ENCODE measurements at regions not wholly inside any gene's neighbourhood (a gene's known extent, or its start where the extent isn't known, plus 50 kb on each side); places are given as distances from the start of the nearest gene placed in this dataset.

- no peaks in the 10 kb centered on the region for H3K36me3 ChIP-seq (ENCODE audit: insufficient read depth)
- Mint-ChIP-seq H3K9me3 (no peaks in the 10 kb centered on the region), H3K27ac (no peak overlapping the region), H3K4me3 (no peak overlapping the region), H3K36me3 (ENCODE audit: low read depth) (no peaks in the 10 kb centered on the region), H3K4me1 (no peaks in the 10 kb centered on the region), H3K27me3 (ENCODE audit: insufficient read depth, low read depth, poor library complexity) (peaks cover 7% of the 10 kb centered on the region)
- no peaks in the 10 kb centered on the region for H3F3A ChIP-seq (replicated peaks; ENCODE audit: low read depth)
- no peak overlapping the region for H3K27ac ChIP-seq (ENCODE audit: low read depth)
- no peaks in the 10 kb centered on the region for H3K27me3 ChIP-seq (ENCODE audit: insufficient read depth)
- ATAC-seq, result no peak
- TF ChIP-seq JUNB (IDR thresholded peaks at IDR 0.05; ENCODE audit: unreplicated experiment) (no peak), POLR2AphosphoS5 (IDR thresholded peaks at IDR 0.05; ENCODE audit: low read depth) (no peak), EZH2phosphoT487 (IDR thresholded peaks at IDR 0.05; ENCODE audit: unreplicated experiment) (no peak), NANOG (IDR thresholded peaks at IDR 0.05; ENCODE audit: borderline replicate concordance) (no peak), ZNF114 (CRISPR knock-in tag; IDR thresholded peaks at IDR 0.05) (no peak), ZNF331 (CRISPR knock-in tag; IDR thresholded peaks at IDR 0.05; ENCODE audit: low read depth) (no peak)
- TF ChIP-seq, protein P1, sequence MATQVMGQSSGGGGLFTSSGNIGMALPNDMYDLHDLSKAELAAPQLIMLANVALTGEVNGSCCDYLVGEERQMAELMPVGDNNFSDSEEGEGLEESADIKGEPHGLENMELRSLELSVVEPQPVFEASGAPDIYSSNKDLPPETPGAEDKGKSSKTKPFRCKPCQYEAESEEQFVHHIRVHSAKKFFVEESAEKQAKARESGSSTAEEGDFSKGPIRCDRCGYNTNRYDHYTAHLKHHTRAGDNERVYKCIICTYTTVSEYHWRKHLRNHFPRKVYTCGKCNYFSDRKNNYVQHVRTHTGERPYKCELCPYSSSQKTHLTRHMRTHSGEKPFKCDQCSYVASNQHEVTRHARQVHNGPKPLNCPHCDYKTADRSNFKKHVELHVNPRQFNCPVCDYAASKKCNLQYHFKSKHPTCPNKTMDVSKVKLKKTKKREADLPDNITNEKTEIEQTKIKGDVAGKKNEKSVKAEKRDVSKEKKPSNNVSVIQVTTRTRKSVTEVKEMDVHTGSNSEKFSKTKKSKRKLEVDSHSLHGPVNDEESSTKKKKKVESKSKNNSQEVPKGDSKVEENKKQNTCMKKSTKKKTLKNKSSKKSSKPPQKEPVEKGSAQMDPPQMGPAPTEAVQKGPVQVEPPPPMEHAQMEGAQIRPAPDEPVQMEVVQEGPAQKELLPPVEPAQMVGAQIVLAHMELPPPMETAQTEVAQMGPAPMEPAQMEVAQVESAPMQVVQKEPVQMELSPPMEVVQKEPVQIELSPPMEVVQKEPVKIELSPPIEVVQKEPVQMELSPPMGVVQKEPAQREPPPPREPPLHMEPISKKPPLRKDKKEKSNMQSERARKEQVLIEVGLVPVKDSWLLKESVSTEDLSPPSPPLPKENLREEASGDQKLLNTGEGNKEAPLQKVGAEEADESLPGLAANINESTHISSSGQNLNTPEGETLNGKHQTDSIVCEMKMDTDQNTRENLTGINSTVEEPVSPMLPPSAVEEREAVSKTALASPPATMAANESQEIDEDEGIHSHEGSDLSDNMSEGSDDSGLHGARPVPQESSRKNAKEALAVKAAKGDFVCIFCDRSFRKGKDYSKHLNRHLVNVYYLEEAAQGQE (IDR thresholded peaks at IDR 0.05; ENCODE audit: unreplicated experiment), result no peak
- no peak overlapping the region for H2AFZ ChIP-seq
- H3K9me2 ChIP-seq (ENCODE audit: insufficient read depth), result peaks cover 4% of the 10 kb centered on the region; the same call in 1 of the 2 replicates
- no peaks in the 10 kb centered on the region for H4K20me1 ChIP-seq (replicated peaks; ENCODE audit: insufficient read depth)
- H3K4me3 ChIP-seq, result no peak overlapping the region
- H3K4me1 ChIP-seq (ENCODE audit: insufficient read depth), result no peaks in the 10 kb centered on the region
- no peak overlapping the region for H3K4me2 ChIP-seq
- no peak for DNase-seq (ENCODE audit: low spot score)
- no peaks in the 10 kb centered on the region for H3K79me2 ChIP-seq (replicated peaks; ENCODE audit: insufficient read depth)
These were observed 203.9 kb downstream of the SMAD2 start for GRCh38 chr18:47726550-47726949.

DNA sequence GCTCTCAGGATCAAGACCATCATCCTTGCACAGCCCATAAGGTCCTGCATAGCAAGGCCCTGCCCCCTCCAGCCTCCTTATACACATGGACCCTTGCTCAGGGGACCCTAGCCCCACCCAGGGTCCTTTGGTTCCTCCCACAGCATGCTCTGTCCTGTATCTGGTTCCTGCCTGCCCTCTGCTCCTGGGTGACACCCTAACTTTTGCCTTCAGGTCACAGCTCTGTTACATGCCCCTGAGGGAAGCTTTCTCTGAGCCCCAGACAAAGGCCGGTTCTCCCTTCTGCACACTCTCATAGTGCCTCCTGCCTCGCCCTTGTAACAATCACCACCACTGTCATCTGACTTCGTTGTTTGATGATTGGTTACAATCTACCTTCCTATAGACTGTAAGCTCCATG is 204.8 kb downstream of the SMAD2 start:
- Histone ChIP-seq H2AFZ (no peak overlapping the region), H3K9me2 (ENCODE audit: insufficient read depth) (peaks cover 4% of the 10 kb centered on the region; the same call in 1 of the 2 replicates), H3F3A (replicated peaks; ENCODE audit: low read depth) (no peaks in the 10 kb centered on the region), H3K27me3 (ENCODE audit: insufficient read depth) (no peaks in the 10 kb centered on the region), H3K4me3 (no peak overlapping the region), H4K20me1 (replicated peaks; ENCODE audit: insufficient read depth) (no peaks in the 10 kb centered on the region), H3K4me2 (no peak overlapping the region), H3K36me3 (ENCODE audit: insufficient read depth) (no peaks in the 10 kb centered on the region), H3K4me1 (ENCODE audit: insufficient read depth) (no peaks in the 10 kb centered on the region), H3K27ac (ENCODE audit: low read depth) (no peak overlapping the region), H3K79me2 (replicated peaks; ENCODE audit: insufficient read depth) (no peaks in the 10 kb centered on the region)
- Mint-ChIP-seq H3K4me1 (no peaks in the 10 kb centered on the region), H3K9me3 (no peaks in the 10 kb centered on the region), H3K27me3 (ENCODE audit: insufficient read depth, low read depth, poor library complexity) (peaks cover 7% of the 10 kb centered on the region), H3K36me3 (ENCODE audit: low read depth) (no peaks in the 10 kb centered on the region), H3K4me3 (no peak overlapping the region), H3K27ac (no peak overlapping the region)
- DNase-seq (ENCODE audit: low spot score), result no peak
- no peak for TF ChIP-seq CTCF (conservative IDR thresholded peaks at IDR 0.05; ENCODE audit: low read depth in 2 of 2)
- no peak for ATAC-seq
